Neural progenitor cell (in vitro differentiated cells): ENCODE measurements at regions not wholly inside any gene's neighbourhood (a gene's known extent, or its start where the extent isn't known, plus 50 kb on each side); places are given as distances from the start of the nearest gene placed in this dataset.
A peak's percentile ranks its signal among the peaks of the same experiment; 100 is the strongest.

Source experiments
- DNase-seq: peaks from one replicate; pipeline ENCODE4 v3.0.0-alpha.2; 2016; ENCODE audit warnings: low spot score
- H2AFZ ChIP-seq: fragments of 200-600 bp; sonication (generic); replicated peaks from 2 replicates; pipeline ENCODE4 v1.6.1; 2016; ENCODE audit warnings: antibody characterized with exemption
- H3F3A ChIP-seq: fragments of 200-600 bp; sonication (generic); 2 replicates; pipeline ENCODE4 v1.6.1; 2016; ENCODE audit warnings: antibody characterized with exemption, low read depth
- H3K27ac ChIP-seq: fragments of 200-600 bp; sonication (generic); 2 replicates; pipeline ENCODE4 v1.5.1; 2016; ENCODE audit warnings: mild to moderate bottlenecking
- H3K27me3 ChIP-seq: fragments of 200-600 bp; sonication (generic); 2 replicates; pipeline ENCODE4 v1.6.1; 2016; ENCODE audit warnings: mild to moderate bottlenecking, moderate library complexity
- H3K36me3 ChIP-seq: fragments of 200-600 bp; sonication (generic); 2 replicates; pipeline ENCODE4 v1.5.1; 2016
- H3K4me1 ChIP-seq: fragments of 200-600 bp; sonication (generic); 2 replicates; pipeline ENCODE4 v1.6.1; 2016; ENCODE audit warnings: mixed run types
- H3K4me2 ChIP-seq: fragments of 200-600 bp; sonication (generic); 2 replicates; pipeline ENCODE4 v1.6.1; 2016
- H3K4me3 ChIP-seq: fragments of 200-600 bp; sonication (generic); 2 replicates; pipeline ENCODE4 v1.5.1; 2016
- H3K79me2 ChIP-seq: fragments of 200-600 bp; sonication (generic); 2 replicates; pipeline ENCODE4 v1.6.1; 2016; ENCODE audit warnings: low read depth
- H3K9ac ChIP-seq: fragments of 200-600 bp; sonication (generic); 2 replicates; pipeline ENCODE4 v1.6.1; 2016
- H3K9me3 ChIP-seq: fragments of 200-600 bp; sonication (generic); 2 replicates; pipeline ENCODE4 v1.5.1; 2016; ENCODE audit warnings: low read depth
- H4K20me1 ChIP-seq: fragments of 200-600 bp; sonication (generic); 2 replicates; pipeline ENCODE4 v1.6.1; 2016; ENCODE audit warnings: low read depth
- H3K27ac Mint-ChIP-seq: 3 replicates; pipeline ENCODE4 v1.8.0; 2021; ENCODE audit warnings: mixed read lengths
- H3K27me3 Mint-ChIP-seq: 2 replicates; pipeline ENCODE4 v1.8.0; 2022; ENCODE audit warnings: low read depth, mild to moderate bottlenecking, inconsistent platforms, moderate library complexity, mixed read lengths; ENCODE audit not compliant: insufficient read depth
- H3K36me3 Mint-ChIP-seq: 3 replicates; pipeline ENCODE4 v1.8.0; 2021; ENCODE audit warnings: mixed read lengths
- H3K4me1 Mint-ChIP-seq: 3 replicates; pipeline ENCODE4 v1.8.0; 2021; ENCODE audit warnings: mixed read lengths
- H3K4me3 Mint-ChIP-seq: 3 replicates; pipeline ENCODE4 v1.8.0; 2021; ENCODE audit warnings: mild to moderate bottlenecking, moderate library complexity, mixed read lengths
- H3K9me3 Mint-ChIP-seq: 3 replicates; pipeline ENCODE4 v1.8.0; 2020; ENCODE audit warnings: mixed read lengths
- EZH2 ChIP-seq: fragments of 200-600 bp; sonication (generic); IDR thresholded peaks from 2 replicates; pipeline ENCODE4 v1.6.1; 2017; ENCODE audit warnings: antibody characterized with exemption, mild to moderate bottlenecking, moderate library complexity
- EZH2phosphoT487 ChIP-seq: fragments of 200-600 bp; sonication (generic); IDR thresholded peaks from 2 replicates; pipeline ENCODE4 v1.6.1; 2017; ENCODE audit warnings: antibody characterized with exemption
- TF ChIP-seq, protein P1 (sequence below): fragments of 200-600 bp; sonication (generic); IDR thresholded peaks from 2 replicates; pipeline ENCODE4 v1.5.1; 2017; ENCODE audit warnings: antibody characterized with exemption, mild to moderate bottlenecking

DNA sequence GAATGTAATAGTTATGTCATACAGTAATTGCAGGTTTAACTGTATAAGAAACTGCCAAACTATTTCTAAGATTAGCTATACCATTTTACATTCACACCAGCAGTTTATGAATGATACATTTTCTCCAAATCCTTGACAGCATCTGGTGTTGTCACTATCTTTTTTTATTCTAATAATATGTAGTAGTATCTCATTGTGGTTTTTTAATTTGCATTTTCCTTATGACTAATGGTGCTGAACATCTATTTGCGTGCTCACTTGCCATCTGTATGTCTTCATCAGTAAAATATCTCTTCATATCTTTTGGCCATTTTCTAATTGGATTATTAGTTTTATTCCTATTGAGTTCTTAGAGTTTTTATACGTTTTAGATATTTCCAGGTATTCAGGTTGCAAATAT is 994.0 kb upstream of the SEMA6D start:
- peaks cover 8% of the 10 kb centered on the region for H3K9me3 Mint-ChIP-seq
- no peak overlapping the region for H3K4me3 Mint-ChIP-seq
- Histone ChIP-seq H3K27me3 (no peaks in the 10 kb centered on the region), H3K36me3 (peaks cover 10% of the 10 kb centered on the region), H3K9me3 (peaks cover 8% of the 10 kb centered on the region), H3K4me1 (no peaks in the 10 kb centered on the region), H3K4me2 (no peak overlapping the region), H3K4me3 (no peak overlapping the region), H3F3A (no peaks in the 10 kb centered on the region), H3K79me2 (no peaks in the 10 kb centered on the region), H4K20me1 (no peaks in the 10 kb centered on the region), H3K27ac (no peak overlapping the region), H3K9ac (no peak overlapping the region), H2AFZ (no peak overlapping the region)
- no peak overlapping the region for H3K27ac Mint-ChIP-seq
- TF ChIP-seq, protein P1, sequence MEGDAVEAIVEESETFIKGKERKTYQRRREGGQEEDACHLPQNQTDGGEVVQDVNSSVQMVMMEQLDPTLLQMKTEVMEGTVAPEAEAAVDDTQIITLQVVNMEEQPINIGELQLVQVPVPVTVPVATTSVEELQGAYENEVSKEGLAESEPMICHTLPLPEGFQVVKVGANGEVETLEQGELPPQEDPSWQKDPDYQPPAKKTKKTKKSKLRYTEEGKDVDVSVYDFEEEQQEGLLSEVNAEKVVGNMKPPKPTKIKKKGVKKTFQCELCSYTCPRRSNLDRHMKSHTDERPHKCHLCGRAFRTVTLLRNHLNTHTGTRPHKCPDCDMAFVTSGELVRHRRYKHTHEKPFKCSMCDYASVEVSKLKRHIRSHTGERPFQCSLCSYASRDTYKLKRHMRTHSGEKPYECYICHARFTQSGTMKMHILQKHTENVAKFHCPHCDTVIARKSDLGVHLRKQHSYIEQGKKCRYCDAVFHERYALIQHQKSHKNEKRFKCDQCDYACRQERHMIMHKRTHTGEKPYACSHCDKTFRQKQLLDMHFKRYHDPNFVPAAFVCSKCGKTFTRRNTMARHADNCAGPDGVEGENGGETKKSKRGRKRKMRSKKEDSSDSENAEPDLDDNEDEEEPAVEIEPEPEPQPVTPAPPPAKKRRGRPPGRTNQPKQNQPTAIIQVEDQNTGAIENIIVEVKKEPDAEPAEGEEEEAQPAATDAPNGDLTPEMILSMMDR, result no peak
- TF ChIP-seq EZH2 (no peak), EZH2phosphoT487 (no peak)
- no peaks in the 10 kb centered on the region for H3K36me3 Mint-ChIP-seq
- H3K4me1 Mint-ChIP-seq, result no peaks in the 10 kb centered on the region
- no peaks in the 10 kb centered on the region for H3K27me3 Mint-ChIP-seq
- DNase-seq, result no peak

DNA sequence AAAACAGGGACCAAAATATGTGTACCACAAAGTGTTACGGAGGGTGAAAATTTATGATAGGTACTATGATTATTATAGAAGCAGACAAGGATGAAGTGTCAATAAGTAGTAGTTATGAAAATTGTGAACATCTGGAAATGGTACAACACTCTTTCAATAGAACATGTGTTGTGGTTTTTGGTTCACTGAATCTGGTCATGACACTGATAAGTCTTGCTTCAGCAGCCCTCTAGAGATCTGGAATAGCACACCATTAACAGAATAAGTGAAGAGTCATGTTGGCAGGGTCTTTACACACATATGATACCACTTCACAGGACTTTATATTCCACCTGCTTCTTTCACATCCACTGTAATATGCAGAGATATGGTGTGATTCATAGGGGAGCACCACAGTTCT is 985.2 kb upstream of the SEMA6D start:
- Histone ChIP-seq H3K9me3 (peaks cover 8% of the 10 kb centered on the region), H3K79me2 (no peaks in the 10 kb centered on the region), H3K4me2 (no peak overlapping the region), H2AFZ (no peak overlapping the region), H3K27ac (no peak overlapping the region), H3K9ac (no peak overlapping the region), H3K27me3 (no peaks in the 10 kb centered on the region), H4K20me1 (no peaks in the 10 kb centered on the region), H3K36me3 (peaks cover 10% of the 10 kb centered on the region), H3K4me1 (no peaks in the 10 kb centered on the region), H3F3A (no peaks in the 10 kb centered on the region), H3K4me3 (no peak overlapping the region)
- H3K4me3 Mint-ChIP-seq, result no peak overlapping the region
- H3K4me1 Mint-ChIP-seq, result no peaks in the 10 kb centered on the region
- no peak overlapping the region for H3K27ac Mint-ChIP-seq
- TF ChIP-seq, protein P1, result no peak
- TF ChIP-seq EZH2, result no peak
- DNase-seq, result no peak
- no peaks in the 10 kb centered on the region for H3K27me3 Mint-ChIP-seq
- no peaks in the 10 kb centered on the region for H3K36me3 Mint-ChIP-seq
- H3K9me3 Mint-ChIP-seq, result peaks cover 13% of the 10 kb centered on the region

DNA sequence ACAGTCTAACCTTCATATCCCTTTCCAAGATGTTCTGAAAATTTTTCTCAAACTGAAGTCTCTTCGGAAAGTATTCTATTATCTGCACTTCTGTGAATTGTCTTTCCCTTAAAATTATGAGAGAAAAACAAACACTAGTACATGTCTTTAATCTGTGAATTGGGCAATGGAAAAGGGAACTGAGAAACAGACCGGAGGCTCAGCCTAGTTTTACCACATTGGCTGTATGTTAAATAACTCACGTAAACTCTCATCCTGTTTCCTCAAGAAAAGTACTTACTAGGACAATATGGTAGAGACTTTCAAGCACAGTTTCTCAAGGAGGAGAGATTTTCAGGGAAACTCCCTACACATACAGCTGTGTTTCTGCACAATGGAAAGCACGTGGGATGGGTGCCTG is 982.2 kb upstream of the SEMA6D start:
- TF ChIP-seq EZH2, result no peak
- no peak for TF ChIP-seq EZH2phosphoT487
- TF ChIP-seq, protein P1, result no peak
- H3K9me3 Mint-ChIP-seq, result peaks cover 2% of the 10 kb centered on the region

DNA sequence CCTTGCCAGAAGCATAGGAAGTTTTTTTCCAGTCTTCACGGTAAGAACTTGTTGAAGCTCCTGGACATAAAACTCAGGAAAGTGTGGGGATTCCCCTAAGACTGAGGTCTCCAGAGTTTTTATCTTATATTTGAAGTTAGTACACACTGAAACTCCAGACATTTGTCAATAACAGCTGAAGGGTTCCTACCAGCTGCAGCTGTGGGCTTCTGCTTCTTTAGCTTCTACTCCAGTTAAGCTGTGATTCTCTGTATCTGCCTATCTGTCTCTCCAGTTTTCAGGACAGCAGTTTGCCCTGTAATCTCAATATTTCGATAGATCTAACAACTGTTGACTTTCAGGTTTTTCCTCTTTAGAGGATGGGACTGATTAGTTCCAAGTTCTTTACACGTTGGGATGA is 966.0 kb upstream of the SEMA6D start:
- Histone ChIP-seq H3K4me1 (no peaks in the 10 kb centered on the region), H3K4me2 (no peak overlapping the region), H4K20me1 (no peaks in the 10 kb centered on the region), H3K79me2 (no peaks in the 10 kb centered on the region), H3K4me3 (no peak overlapping the region), H3K27ac (no peak overlapping the region), H2AFZ (peak overlapping the region; percentile 7), H3F3A (no peaks in the 10 kb centered on the region), H3K27me3 (no peaks in the 10 kb centered on the region), H3K36me3 (no peaks in the 10 kb centered on the region), H3K9ac (no peak overlapping the region), H3K9me3 (no peaks in the 10 kb centered on the region)
- Mint-ChIP-seq H3K4me3 (no peak overlapping the region), H3K36me3 (no peaks in the 10 kb centered on the region), H3K27me3 (no peaks in the 10 kb centered on the region), H3K27ac (no peak overlapping the region), H3K4me1 (no peaks in the 10 kb centered on the region), H3K9me3 (peaks cover 6% of the 10 kb centered on the region)
- no peak for DNase-seq
- TF ChIP-seq EZH2phosphoT487 (no peak), EZH2 (no peak)
- TF ChIP-seq, protein P1, result no peak

More for the DNA sequence above, 982.2 kb upstream of the SEMA6D start:
- no peak overlapping the region for H3K4me3 ChIP-seq
- no peaks in the 10 kb centered on the region for H3K9me3 ChIP-seq
- no peak overlapping the region for H3K27ac ChIP-seq
- H3K9ac ChIP-seq, result no peak overlapping the region
- Mint-ChIP-seq H3K4me1 (no peaks in the 10 kb centered on the region), H3K4me3 (no peak overlapping the region), H3K27me3 (no peaks in the 10 kb centered on the region), H3K27ac (no peak overlapping the region), H3K36me3 (no peaks in the 10 kb centered on the region)
- H3K4me1 ChIP-seq, result no peaks in the 10 kb centered on the region
- H3K36me3 ChIP-seq, result no peaks in the 10 kb centered on the region
- DNase-seq, result no peak
- H4K20me1 ChIP-seq, result no peaks in the 10 kb centered on the region
- no peaks in the 10 kb centered on the region for H3K79me2 ChIP-seq
- no peak overlapping the region for H2AFZ ChIP-seq
- no peak overlapping the region for H3K4me2 ChIP-seq
- H3K27me3 ChIP-seq, result no peaks in the 10 kb centered on the region
- no peaks in the 10 kb centered on the region for H3F3A ChIP-seq
